SJSA1 (cell line): ENCODE measurements at regions not wholly inside any gene's neighbourhood (a gene's known extent, or its start where the extent isn't known, plus 50 kb on each side); places are given as distances from the start of the nearest gene placed in this dataset.
"Not testable (repeated sequence)": the region's sequence is repeated elsewhere in the genome, so short reads cannot be mapped to it uniquely, and the experiment has no call there.

ENCODE experiments used
- DNase-seq, 2 experiments: peaks; one replicate each; pipeline ENCODE4 v3.0.0-alpha.2; 2015 to 2020; ENCODE audit warnings: low spot score in 2 of 2, low read depth in 1 of 2
- H3K27ac ChIP-seq: fragments of 250-450 bp; sonication (Bioruptor Pico); 2 replicates; pipeline ENCODE4 v1.5.1; 2020; ENCODE audit warnings: mild to moderate bottlenecking, moderate library complexity
- H3K27me3 ChIP-seq: fragments of 250-450 bp; sonication (Bioruptor Pico); replicated peaks from 2 replicates; pipeline ENCODE4 v1.5.1; 2020; ENCODE audit warnings: mild to moderate bottlenecking, moderate library complexity
- H3K36me3 ChIP-seq: fragments of 250-450 bp; sonication (Bioruptor Pico); 2 replicates; pipeline ENCODE4 v1.5.1; 2020; ENCODE audit warnings: mild to moderate bottlenecking
- H3K4me1 ChIP-seq: fragments of 250-450 bp; sonication (Bioruptor Pico); replicated peaks from 2 replicates; pipeline ENCODE4 v1.6.1; 2021; ENCODE audit warnings: mild to moderate bottlenecking
- H3K4me3 ChIP-seq: fragments of 250-450 bp; sonication (Bioruptor Pico); 2 replicates; pipeline ENCODE4 v1.5.1; 2020; ENCODE audit warnings: mild to moderate bottlenecking
- H3K9me3 ChIP-seq: fragments of 250-450 bp; sonication (Bioruptor Pico); replicated peaks from 2 replicates; pipeline ENCODE4 v1.5.1; 2020; ENCODE audit warnings: mild to moderate bottlenecking

DNA sequence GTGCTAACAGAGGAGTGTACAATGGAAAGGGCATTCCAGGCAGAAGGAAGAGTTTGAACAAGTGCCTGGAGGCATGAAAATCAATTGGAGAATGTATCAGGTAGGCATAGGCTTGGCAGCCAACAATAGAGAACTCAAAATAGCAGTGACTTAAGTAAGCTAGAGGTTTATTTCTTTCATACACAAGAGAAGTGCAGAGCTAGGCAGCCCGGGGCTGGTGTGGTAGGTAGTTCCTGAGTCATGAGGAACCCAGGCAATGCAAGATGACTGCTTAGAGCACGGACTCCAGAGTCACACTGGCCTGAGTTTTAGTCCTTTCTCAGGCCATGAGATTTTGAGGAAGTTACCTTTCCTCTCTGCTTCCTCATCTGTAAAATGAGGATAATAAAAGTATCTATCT lies 74.8 kb upstream of the LRRN2 start:
- Histone ChIP-seq H3K27ac (no peak overlapping the region), H3K4me1 (0 out of 2 replicates have a peak, but pooled peaks cover 4% of the 10 kb centered on the region), H3K27me3 (peaks cover 16% of the 10 kb centered on the region), H3K9me3 (no peaks in the 10 kb centered on the region), H3K36me3 (no peaks in the 10 kb centered on the region), H3K4me3 (no peak overlapping the region)
- no peak for DNase-seq

GRCh38 chr1:204760757-204761156 lies 75.2 kb upstream of the LRRN2 start:
- Histone ChIP-seq H3K4me1 (0 out of 2 replicates have a peak, but pooled peaks cover 4% of the 10 kb centered on the region), H3K4me3 (no peak overlapping the region), H3K27me3 (peaks cover 16% of the 10 kb centered on the region), H3K9me3 (no peaks in the 10 kb centered on the region), H3K36me3 (no peaks in the 10 kb centered on the region), H3K27ac (no peak overlapping the region)
- DNase-seq: no peak

- peak; percentile 32 to 66 for DNase-seq
- Histone ChIP-seq H3K9me3 (no peaks in the 10 kb centered on the region), H3K4me3 (no peak overlapping the region), H3K27ac (no peak overlapping the region), H3K36me3 (no peaks in the 10 kb centered on the region), H3K4me1 (0 out of 2 replicates have a peak, but pooled peaks cover 4% of the 10 kb centered on the region), H3K27me3 (peaks cover 25% of the 10 kb centered on the region)
These were observed 78.4 kb upstream of the LRRN2 start for GRCh38 chr1:204763773-204764427.

GRCh38 chr1:204769997-204770396 lies 84.5 kb upstream of the LRRN2 start:
- Histone ChIP-seq H3K36me3 (no peaks in the 10 kb centered on the region), H3K9me3 (no peaks in the 10 kb centered on the region), H3K27ac (no peak overlapping the region), H3K4me3 (no peak overlapping the region), H3K4me1 (no peaks in the 10 kb centered on the region), H3K27me3 (peaks cover 51% of the 10 kb centered on the region)
- DNase-seq: no peak

DNA sequence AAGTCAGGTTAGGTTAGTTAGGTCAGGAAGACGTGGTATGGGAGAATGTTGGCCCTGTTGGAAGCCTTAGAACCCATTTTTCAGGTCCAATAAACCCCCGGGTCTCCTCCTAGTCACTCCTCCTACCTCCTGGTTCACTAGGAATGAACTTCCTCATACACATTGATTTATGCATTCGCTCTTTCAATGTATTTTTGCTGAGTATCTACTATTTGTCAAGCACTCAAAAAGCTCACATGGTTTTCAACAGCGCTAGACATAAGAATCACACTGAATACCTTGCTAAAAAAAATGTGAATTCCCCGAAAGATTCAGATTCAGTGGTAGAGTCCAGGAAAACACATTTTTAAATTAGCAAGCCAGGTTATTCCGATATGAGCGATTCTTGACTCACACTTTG lies 85.8 kb upstream of the LRRN2 start:
- Histone ChIP-seq H3K4me3 (no peak overlapping the region), H3K36me3 (no peaks in the 10 kb centered on the region), H3K9me3 (no peaks in the 10 kb centered on the region), H3K27me3 (peaks cover 47% of the 10 kb centered on the region), H3K27ac (no peak overlapping the region), H3K4me1 (no peaks in the 10 kb centered on the region)
- DNase-seq: no peak

DNA sequence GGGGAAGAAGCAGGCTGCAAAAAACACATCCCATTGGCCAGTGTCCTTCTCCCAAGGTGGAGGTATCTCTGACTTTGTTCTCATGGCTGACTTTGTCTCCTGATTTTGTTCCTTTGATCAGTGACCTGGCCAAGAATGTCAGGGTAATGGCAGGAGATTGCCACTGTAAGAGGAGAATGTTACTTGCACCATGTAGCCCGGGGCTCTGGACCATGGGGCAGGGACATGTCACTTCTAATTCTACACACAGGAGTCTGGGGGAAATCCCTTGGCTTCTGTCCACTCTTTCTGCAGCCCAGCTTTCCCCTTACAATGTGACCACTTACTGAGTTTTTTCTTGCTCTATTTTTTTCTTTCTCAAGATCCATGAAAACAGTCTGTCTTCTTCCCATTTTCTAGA lies 87.7 kb upstream of the LRRN2 start:
- no peaks in the 10 kb centered on the region for H3K36me3 ChIP-seq
- H3K4me1 ChIP-seq: peaks cover 7% of the 10 kb centered on the region
- peaks cover 39% of the 10 kb centered on the region for H3K27me3 ChIP-seq
- no peak for DNase-seq
- H3K27ac ChIP-seq: no peak overlapping the region
- H3K9me3 ChIP-seq: no peaks in the 10 kb centered on the region
- no peak overlapping the region for H3K4me3 ChIP-seq

GRCh38 chr1:204775546-204775945 lies 90.0 kb upstream of the LRRN2 start:
- DNase-seq: no peak
- no peak overlapping the region for H3K4me3 ChIP-seq
- no peaks in the 10 kb centered on the region for H3K9me3 ChIP-seq
- H3K36me3 ChIP-seq: no peaks in the 10 kb centered on the region
- H3K27me3 ChIP-seq: peaks cover 38% of the 10 kb centered on the region
- H3K27ac ChIP-seq: no peak overlapping the region
- peaks cover 7% of the 10 kb centered on the region for H3K4me1 ChIP-seq

DNA sequence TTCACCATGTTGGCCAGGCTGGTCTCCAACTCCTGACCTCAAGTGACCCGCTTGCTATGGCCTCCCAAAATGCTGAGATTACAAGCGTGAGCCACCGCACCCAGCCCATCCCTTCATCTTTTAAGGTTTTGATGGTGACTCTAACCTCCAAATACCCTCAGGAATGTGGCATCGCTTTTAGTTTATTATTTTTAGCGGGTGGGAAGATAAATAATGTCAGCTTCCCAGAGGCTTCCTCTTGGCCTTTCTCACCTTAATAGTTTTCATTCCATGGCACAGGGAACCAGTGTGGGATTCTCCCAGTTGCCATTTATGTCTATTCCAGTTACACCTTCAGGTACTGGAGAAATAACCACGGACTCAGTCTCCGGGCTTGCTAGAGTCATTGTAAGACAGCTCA lies 92.1 kb upstream of the LRRN2 start:
- Histone ChIP-seq H3K9me3 (no peaks in the 10 kb centered on the region), H3K27me3 (peaks cover 31% of the 10 kb centered on the region), H3K27ac (no peak overlapping the region), H3K36me3 (no peaks in the 10 kb centered on the region), H3K4me3 (no peak overlapping the region), H3K4me1 (peaks cover 7% of the 10 kb centered on the region)
- DNase-seq: peak in 1 of 2 experiments; percentile 45

DNA sequence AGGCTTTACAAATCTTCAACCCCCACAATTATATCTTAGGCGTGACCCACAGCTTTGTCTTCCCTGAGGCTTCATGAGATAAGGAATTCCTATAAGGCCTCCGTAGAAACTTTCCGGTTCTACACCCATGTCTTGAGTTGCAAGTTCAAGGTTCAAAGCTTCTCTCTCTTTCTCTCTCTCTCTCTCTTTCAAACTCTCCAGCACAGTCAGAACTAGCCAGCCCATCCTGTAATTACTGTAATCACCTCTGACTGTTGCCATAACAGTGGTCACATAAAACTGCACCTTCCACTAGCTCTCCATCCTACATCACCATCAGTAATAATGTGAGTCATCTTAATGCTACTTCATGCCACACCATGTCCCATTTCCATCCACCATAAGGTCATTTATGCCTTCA lies 90.0 kb upstream of the NFASC start:
- Histone ChIP-seq H3K27me3 (peaks cover 12% of the 10 kb centered on the region; the same call in 1 of the 2 replicates), H3K4me3 (no peak overlapping the region), H3K9me3 (no peaks in the 10 kb centered on the region), H3K4me1 (peaks cover 7% of the 10 kb centered on the region), H3K27ac (no peak overlapping the region), H3K36me3 (no peaks in the 10 kb centered on the region)
- DNase-seq: no peak

DNA sequence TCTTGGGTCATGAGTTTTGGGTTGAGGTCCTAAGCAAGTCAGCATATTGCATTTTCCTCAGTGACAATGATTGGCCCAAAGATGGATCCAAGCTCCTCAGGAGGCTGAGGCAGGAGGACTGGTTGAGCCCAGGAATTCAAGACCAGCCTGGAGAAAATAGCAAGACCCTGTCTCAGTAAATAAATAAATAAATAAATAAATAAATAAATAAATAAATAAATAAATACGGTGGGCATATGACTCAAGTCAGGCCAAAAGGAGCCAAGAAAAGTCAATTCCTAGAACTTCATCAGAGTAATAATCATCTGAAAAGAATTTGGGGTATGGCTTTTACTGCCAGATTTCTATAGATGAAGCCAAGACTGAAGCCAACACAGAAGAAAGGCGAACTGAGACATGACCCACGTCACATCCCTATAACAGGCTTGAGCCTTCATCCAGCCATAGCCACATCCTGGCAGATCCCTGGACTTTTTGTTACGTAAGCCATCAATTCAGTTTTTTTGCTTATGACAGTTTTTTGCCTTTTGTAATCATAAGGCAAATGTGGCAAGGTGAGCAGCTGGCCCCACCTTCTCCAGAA lies 88.5 kb upstream of the NFASC start:
- no peaks in the 10 kb centered on the region for H3K36me3 ChIP-seq
- H3K27me3 ChIP-seq: peaks cover 17% of the 10 kb centered on the region; the same call in 1 of the 2 replicates
- DNase-seq: no peak
- H3K4me3 ChIP-seq: no peak overlapping the region
- no peak overlapping the region for H3K27ac ChIP-seq
- no peaks in the 10 kb centered on the region for H3K9me3 ChIP-seq
- H3K4me1 ChIP-seq: peaks cover 7% of the 10 kb centered on the region

GRCh38 chr1:204785023-204785422 lies 85.6 kb upstream of the NFASC start:
- peaks cover 17% of the 10 kb centered on the region; the same call in 1 of the 2 replicates for H3K27me3 ChIP-seq
- not testable (repeated sequence) for H3K4me3 ChIP-seq, H3K27ac ChIP-seq, H3K9me3 ChIP-seq, H3K36me3 ChIP-seq, H3K4me1 ChIP-seq, DNase-seq

GRCh38 chr1:204788470-204788869 lies 82.2 kb upstream of the NFASC start:
- no peak overlapping the region for H3K27ac ChIP-seq
- H3K9me3 ChIP-seq: no peaks in the 10 kb centered on the region
- no peaks in the 10 kb centered on the region for H3K4me1 ChIP-seq
- no peak overlapping the region for H3K4me3 ChIP-seq
- 0 out of 2 replicates have a peak, but pooled peaks cover 13% of the 10 kb centered on the region for H3K27me3 ChIP-seq
- no peaks in the 10 kb centered on the region for H3K36me3 ChIP-seq
- no peak for DNase-seq

GRCh38 chr1:204791453-204792353 lies 79.0 kb upstream of the NFASC start:
- H3K9me3 ChIP-seq: no peaks in the 10 kb centered on the region
- H3K36me3 ChIP-seq: no peaks in the 10 kb centered on the region
- peak; percentile 20 to 69 for DNase-seq
- no peak overlapping the region for H3K27ac ChIP-seq
- no peaks in the 10 kb centered on the region for H3K4me1 ChIP-seq
- no peak overlapping the region for H3K4me3 ChIP-seq
- H3K27me3 ChIP-seq: 0 out of 2 replicates have a peak, but pooled peaks cover 7% of the 10 kb centered on the region

- Histone ChIP-seq H3K4me1 (no peaks in the 10 kb centered on the region), H3K36me3 (no peaks in the 10 kb centered on the region), H3K27ac (no peak overlapping the region), H3K27me3 (0 out of 2 replicates have a peak, but pooled peaks cover 7% of the 10 kb centered on the region), H3K9me3 (no peaks in the 10 kb centered on the region), H3K4me3 (no peak overlapping the region)
- no peak for DNase-seq
These were observed 78.3 kb upstream of the NFASC start for GRCh38 chr1:204792354-204792692.
